ENCODE measurements at regions not wholly inside any gene's neighbourhood (a gene's known extent, or its start where the extent isn't known, plus 50 kb on each side); places are given as distances from the start of the nearest gene placed in this dataset.

GRCh38 chr1:82801176-82801575 is 1000.4 kb downstream of the ADGRL2 start:
- no peaks in the 10 kb centered on the region for H3K9me3 ChIP-seq
- H3K27ac ChIP-seq (replicated peaks in 1 of 4): no peak overlapping the region
- no peaks in the 10 kb centered on the region for H3K4me1 ChIP-seq
- TF ChIP-seq POLR2A (IDR thresholded peaks at IDR 0.05; ENCODE audit: low read depth): no peak
- TF ChIP-seq CTCF (IDR thresholded peaks at IDR 0.05): no peak
- TF ChIP-seq EP300 (IDR thresholded peaks at IDR 0.05): no peak
- TF ChIP-seq POLR2AphosphoS5 (IDR thresholded peaks at IDR 0.05): no peak
- no peak overlapping the region for H3K4me3 ChIP-seq
- no peaks in the 10 kb centered on the region for H3K27me3 ChIP-seq
- intact Hi-C loops (cut with DNase I): no loop called here
- no peak for DNase-seq (ENCODE audit: extremely low spot score)
- no peaks in the 10 kb centered on the region for H3K36me3 ChIP-seq
- WGBS: 79% methylated on average over 2 of the region's 2 CpGs

GRCh38 chr1:82800721-82801120 is 1000.0 kb downstream of the ADGRL2 start:
- no peaks in the 10 kb centered on the region for H3K9me3 ChIP-seq
- H3K36me3 ChIP-seq: no peaks in the 10 kb centered on the region
- WGBS: 85% methylated on average over 2 of the region's 2 CpGs

GRCh38 chr1:82799261-82799660 is 998.5 kb downstream of the ADGRL2 start:
- H3K27ac ChIP-seq (replicated peaks in 1 of 4): no peak overlapping the region
- TF ChIP-seq EP300 (IDR thresholded peaks at IDR 0.05) (no peak), POLR2AphosphoS5 (IDR thresholded peaks at IDR 0.05) (no peak), CTCF (IDR thresholded peaks at IDR 0.05) (no peak), POLR2A (IDR thresholded peaks at IDR 0.05; ENCODE audit: low read depth) (no peak)
- no peaks in the 10 kb centered on the region for H3K9me3 ChIP-seq
- no peaks in the 10 kb centered on the region for H3K27me3 ChIP-seq
- H3K36me3 ChIP-seq: no peaks in the 10 kb centered on the region
- 85% methylated on average over 1 of the region's 1 CpG for whole genome bisulfite sequencing
- intact Hi-C loops (cut with DNase I): no loop called here
- no peak for DNase-seq (ENCODE audit: extremely low spot score)
- H3K4me1 ChIP-seq: no peaks in the 10 kb centered on the region
- no peak overlapping the region for H3K4me3 ChIP-seq

More at GRCh38 chr1:82800721-82801120, 1000.0 kb downstream of the ADGRL2 start:
- no peak overlapping the region for H3K4me3 ChIP-seq
- H3K4me1 ChIP-seq: no peaks in the 10 kb centered on the region
- intact Hi-C loops (cut with DNase I): no loop called here
- TF ChIP-seq POLR2AphosphoS5 (IDR thresholded peaks at IDR 0.05): no peak
- no peak for TF ChIP-seq EP300 (IDR thresholded peaks at IDR 0.05)
- TF ChIP-seq CTCF (IDR thresholded peaks at IDR 0.05): no peak
- TF ChIP-seq POLR2A (IDR thresholded peaks at IDR 0.05; ENCODE audit: low read depth): no peak
- H3K27ac ChIP-seq (replicated peaks in 1 of 4): no peak overlapping the region
- DNase-seq (ENCODE audit: extremely low spot score): no peak
- no peaks in the 10 kb centered on the region for H3K27me3 ChIP-seq

GRCh38 chr1:82795508-82796149 is 994.9 kb downstream of the ADGRL2 start:
- Histone ChIP-seq H3K27ac (replicated peaks in 1 of 4) (no peak overlapping the region), H3K4me3 (no peak overlapping the region), H3K36me3 (no peaks in the 10 kb centered on the region), H3K4me1 (no peaks in the 10 kb centered on the region), H3K27me3 (no peaks in the 10 kb centered on the region), H3K9me3 (peaks cover 0 to 5% (median 0%) of the 10 kb centered on the region in 4 donors)
- intact Hi-C loops (cut with DNase I): no loop called here
- TF ChIP-seq CTCF (IDR thresholded peaks at IDR 0.05) (no peak), EP300 (IDR thresholded peaks at IDR 0.05) (no peak), POLR2A (IDR thresholded peaks at IDR 0.05; ENCODE audit: low read depth) (no peak)
- WGBS: 89% methylated on average over 3 of the region's 3 CpGs
- no peak for DNase-seq (ENCODE audit: extremely low spot score)

GRCh38 chr1:82792151-82792550 is 991.4 kb downstream of the ADGRL2 start:
- no peaks in the 10 kb centered on the region for H3K36me3 ChIP-seq
- DNase-seq (ENCODE audit: extremely low spot score): no peak
- TF ChIP-seq POLR2A (IDR thresholded peaks at IDR 0.05; ENCODE audit: low read depth) (no peak), CTCF (IDR thresholded peaks at IDR 0.05) (no peak), POLR2AphosphoS5 (IDR thresholded peaks at IDR 0.05) (no peak), EP300 (IDR thresholded peaks at IDR 0.05) (no peak)
- H3K4me3 ChIP-seq: no peak overlapping the region
- intact Hi-C loops (cut with DNase I): no loop called here
- H3K9me3 ChIP-seq: peaks cover 0 to 8% (median 0%) of the 10 kb centered on the region in 4 donors
- no peak overlapping the region for H3K27ac ChIP-seq (replicated peaks in 1 of 4)
- 85% methylated on average over 4 of the region's 4 CpGs for WGBS
- H3K27me3 ChIP-seq: no peaks in the 10 kb centered on the region
- no peaks in the 10 kb centered on the region for H3K4me1 ChIP-seq
